Lower lobe of right lung (tissue), 2 donors: ENCODE measurements at regions not wholly inside any gene's neighbourhood (a gene's known extent, or its start where the extent isn't known, plus 50 kb on each side); places are given as distances from the start of the nearest gene placed in this dataset.
A peak's percentile ranks its signal among the peaks of the same experiment; 100 is the strongest.

Source experiments
- ATAC-seq, 2 donors: fragments of 200-7000 bp; cut with Tn5 transposase; one replicate each; pipeline ENCODE4 v1.9.1; 2020 to 2022; ENCODE audit warnings: mild to moderate bottlenecking in 2 of 2, moderate library complexity in 2 of 2
- DNase-seq: peaks from one replicate; pipeline ENCODE4 v3.0.0-alpha.2; 2020
- H3K27ac ChIP-seq: fragments of 200-600 bp; one replicate; pipeline ENCODE4 v1.8.0; 2022
- H3K27me3 ChIP-seq: fragments of 200-600 bp; one replicate; pipeline ENCODE4 v1.8.0; 2022; ENCODE audit warnings: low read depth
- H3K36me3 ChIP-seq: fragments of 200-600 bp; one replicate; pipeline ENCODE4 v1.8.0; 2022; ENCODE audit warnings: mild to moderate bottlenecking
- H3K4me1 ChIP-seq: fragments of 200-600 bp; one replicate; pipeline ENCODE4 v1.8.0; 2022
- H3K4me3 ChIP-seq: fragments of 200-600 bp; one replicate; pipeline ENCODE4 v1.8.0; 2022; ENCODE audit warnings: mild to moderate bottlenecking
- H3K9me3 ChIP-seq: fragments of 200-600 bp; one replicate; pipeline ENCODE4 v1.8.0; 2022
- intact Hi-C: fragments of 100-400 bp; cut with DNase I; formaldehyde crosslinking; loops from one replicate; pipeline ENCODE4 v1.11.0; 2022
- TF ChIP-seq, protein P1 (sequence below): fragments of 200-600 bp; IDR thresholded peaks from one replicate; pipeline ENCODE4 v1.8.0; 2022; ENCODE audit warnings: antibody characterized with exemption, mild to moderate bottlenecking
- donor health status: DM: no; HTN: yes; CAD: no; lungs with severe emphysema.

DNA sequence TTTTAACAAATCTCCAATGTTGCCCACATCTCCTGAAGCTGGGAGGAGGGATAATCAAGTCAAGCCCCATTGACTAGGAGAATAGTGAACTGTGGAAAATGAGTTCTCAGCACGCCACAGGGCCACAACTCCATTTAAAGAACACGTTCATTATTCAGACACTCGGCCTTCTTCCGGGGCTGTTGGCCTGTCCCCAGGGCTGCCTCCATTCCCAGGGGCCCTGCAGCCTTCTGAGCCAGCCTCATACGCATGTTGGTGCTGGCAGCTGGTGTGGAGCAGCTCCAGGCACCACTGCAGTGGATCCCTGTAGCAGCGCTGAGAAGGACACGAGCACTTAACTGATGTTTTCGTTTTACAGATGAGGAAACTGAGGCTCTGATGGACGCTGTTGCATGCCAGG is 87.5 kb upstream of the RCN1 start:
- no peak overlapping the region for H3K27ac ChIP-seq
- ATAC-seq (no peak), DNase-seq (no peak)
- TF ChIP-seq, protein P1, sequence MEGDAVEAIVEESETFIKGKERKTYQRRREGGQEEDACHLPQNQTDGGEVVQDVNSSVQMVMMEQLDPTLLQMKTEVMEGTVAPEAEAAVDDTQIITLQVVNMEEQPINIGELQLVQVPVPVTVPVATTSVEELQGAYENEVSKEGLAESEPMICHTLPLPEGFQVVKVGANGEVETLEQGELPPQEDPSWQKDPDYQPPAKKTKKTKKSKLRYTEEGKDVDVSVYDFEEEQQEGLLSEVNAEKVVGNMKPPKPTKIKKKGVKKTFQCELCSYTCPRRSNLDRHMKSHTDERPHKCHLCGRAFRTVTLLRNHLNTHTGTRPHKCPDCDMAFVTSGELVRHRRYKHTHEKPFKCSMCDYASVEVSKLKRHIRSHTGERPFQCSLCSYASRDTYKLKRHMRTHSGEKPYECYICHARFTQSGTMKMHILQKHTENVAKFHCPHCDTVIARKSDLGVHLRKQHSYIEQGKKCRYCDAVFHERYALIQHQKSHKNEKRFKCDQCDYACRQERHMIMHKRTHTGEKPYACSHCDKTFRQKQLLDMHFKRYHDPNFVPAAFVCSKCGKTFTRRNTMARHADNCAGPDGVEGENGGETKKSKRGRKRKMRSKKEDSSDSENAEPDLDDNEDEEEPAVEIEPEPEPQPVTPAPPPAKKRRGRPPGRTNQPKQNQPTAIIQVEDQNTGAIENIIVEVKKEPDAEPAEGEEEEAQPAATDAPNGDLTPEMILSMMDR, result no peak
- no peak overlapping the region for H3K4me3 ChIP-seq
- no peaks in the 10 kb centered on the region for H3K4me1 ChIP-seq
- peaks cover 11% of the 10 kb centered on the region for H3K27me3 ChIP-seq
- intact Hi-C loops, result no loop called here
- no peaks in the 10 kb centered on the region for H3K9me3 ChIP-seq
- H3K36me3 ChIP-seq, result no peaks in the 10 kb centered on the region

GRCh38 chr11:32002311-32002710 is 88.6 kb upstream of the RCN1 start:
- Histone ChIP-seq H3K9me3 (no peaks in the 10 kb centered on the region), H3K4me3 (no peak overlapping the region), H3K4me1 (no peaks in the 10 kb centered on the region), H3K27me3 (peaks cover 11% of the 10 kb centered on the region), H3K36me3 (no peaks in the 10 kb centered on the region), H3K27ac (no peak overlapping the region)
- DNase-seq (no peak), ATAC-seq (no peak)
- TF ChIP-seq, protein P1, result no peak
- intact Hi-C loops, result no loop called here

- ATAC-seq (no peak), DNase-seq (no peak)
- H3K4me1 ChIP-seq, result no peaks in the 10 kb centered on the region
- no peak overlapping the region for H3K27ac ChIP-seq
- H3K27me3 ChIP-seq, result peaks cover 6% of the 10 kb centered on the region
- intact Hi-C loops, result no loop called here
- TF ChIP-seq, protein P1, result no peak
- no peaks in the 10 kb centered on the region for H3K36me3 ChIP-seq
- no peaks in the 10 kb centered on the region for H3K9me3 ChIP-seq
- no peak overlapping the region for H3K4me3 ChIP-seq
Observed at GRCh38 chr11:31997955-31998354, 92.9 kb upstream of the RCN1 start.

GRCh38 chr11:31996159-31996881 is 94.6 kb upstream of the RCN1 start:
- H3K27me3 ChIP-seq, result no peaks in the 10 kb centered on the region
- H3K27ac ChIP-seq, result no peak overlapping the region
- DNase-seq, result no peak
- H3K4me3 ChIP-seq, result no peak overlapping the region
- TF ChIP-seq, protein P1, result no peak
- intact Hi-C loops, result no loop called here
- no peaks in the 10 kb centered on the region for H3K4me1 ChIP-seq
- no peaks in the 10 kb centered on the region for H3K9me3 ChIP-seq
- no peaks in the 10 kb centered on the region for H3K36me3 ChIP-seq
- ATAC-seq, result no peak

DNA sequence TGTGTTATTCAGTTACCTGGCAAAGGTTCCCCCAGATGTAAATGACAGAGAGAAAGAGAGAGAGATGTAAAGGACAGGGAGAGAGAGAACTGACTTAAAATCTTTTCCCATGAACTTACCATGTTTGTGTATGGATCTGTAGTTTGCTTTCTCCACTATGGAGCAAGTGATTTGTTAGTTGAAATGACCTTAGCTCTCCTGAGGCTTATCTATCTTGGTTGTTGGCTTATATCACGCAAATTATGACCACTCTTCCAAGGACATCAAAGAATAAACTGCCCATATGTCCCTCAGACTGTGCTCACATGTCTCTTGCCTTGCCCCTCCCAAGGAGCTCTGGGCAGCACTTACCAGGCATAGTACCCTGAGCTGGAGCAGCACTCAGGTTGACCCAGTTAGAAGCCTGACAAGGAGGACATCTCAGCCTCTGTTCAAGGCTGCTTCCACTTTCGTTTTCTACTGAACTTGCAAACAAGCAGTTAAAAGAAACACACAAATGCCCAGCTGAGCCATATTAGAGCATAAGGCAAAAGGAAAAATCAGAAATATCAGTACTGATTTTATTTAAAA is 95.3 kb upstream of the RCN1 start:
- TF ChIP-seq, protein P1, result no peak
- intact Hi-C loops, result no loop called here

More for the DNA sequence above, 95.3 kb upstream of the RCN1 start:
- H3K27ac ChIP-seq, result no peak overlapping the region
- no peaks in the 10 kb centered on the region for H3K27me3 ChIP-seq
- no peaks in the 10 kb centered on the region for H3K36me3 ChIP-seq
- ATAC-seq (peak in 1 of 2 donors; percentile 62), DNase-seq (no peak)
- no peak overlapping the region for H3K4me3 ChIP-seq
- H3K9me3 ChIP-seq, result no peaks in the 10 kb centered on the region
- H3K4me1 ChIP-seq, result no peaks in the 10 kb centered on the region
